ENCODE measurements at regions not wholly inside any gene's neighbourhood (a gene's known extent, or its start where the extent isn't known, plus 50 kb on each side); places are given as distances from the start of the nearest gene placed in this dataset.

DNA sequence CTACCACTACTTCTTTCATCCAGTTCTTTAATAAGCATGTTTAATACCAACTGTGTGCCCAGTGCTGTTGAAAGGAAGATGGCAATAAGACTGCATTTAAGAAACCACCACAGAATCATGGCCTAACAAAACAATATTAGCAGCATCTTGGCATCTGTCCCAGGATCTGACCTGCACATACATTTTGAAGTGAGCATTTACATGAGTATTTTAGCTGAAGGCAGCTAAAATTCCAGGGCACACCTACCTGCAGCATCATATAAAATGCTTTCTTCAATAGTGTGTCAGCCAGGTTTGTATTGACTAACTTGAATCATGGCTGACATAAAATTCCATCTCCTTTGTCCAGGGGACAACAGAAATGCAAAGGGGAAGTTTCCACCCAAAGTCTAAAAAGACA, 65.0 kb upstream of the ARHGAP5 start:
- DNase-seq: no peak
- Histone ChIP-seq H3K4me3 (no peak overlapping the region), H3K27ac (no peak overlapping the region), H3K27me3 (replicated peaks in 1 of 7) (no peaks in the 10 kb centered on the region), H3K4me1 (peaks cover 0 to 11% (median 0%) of the 10 kb centered on the region in 6 donors), H3K36me3 (no peaks in the 10 kb centered on the region), H3K9me3 (no peaks in the 10 kb centered on the region)
- intact Hi-C loops (cut with DNase I; ENCODE audit: low total_unique reads): no loop called here
- TF ChIP-seq CTCF (IDR thresholded peaks at IDR 0.05 in 8 of 11, conservative IDR thresholded peaks at IDR 0.05 in 3 of 11) (no peak), POLR2A (IDR thresholded peaks at IDR 0.05) (no peak), POLR2AphosphoS5 (IDR thresholded peaks at IDR 0.05) (no peak)

GRCh38 chr14:32012571-32012970, 64.5 kb upstream of the ARHGAP5 start:
- H3K4me3 ChIP-seq: no peak overlapping the region
- H3K27me3 ChIP-seq (replicated peaks in 1 of 7): no peaks in the 10 kb centered on the region
- no peak for DNase-seq
- intact Hi-C loops (cut with DNase I; ENCODE audit: low total_unique reads): no loop called here
- no peaks in the 10 kb centered on the region for H3K9me3 ChIP-seq
- no peak for TF ChIP-seq POLR2AphosphoS5 (IDR thresholded peaks at IDR 0.05)
- no peak for TF ChIP-seq POLR2A (IDR thresholded peaks at IDR 0.05)
- TF ChIP-seq CTCF (IDR thresholded peaks at IDR 0.05 in 8 of 11, conservative IDR thresholded peaks at IDR 0.05 in 3 of 11): no peak
- no peak overlapping the region for H3K27ac ChIP-seq
- 59 to 83% (median 66%) methylated on average over 1 of the region's 1 CpG for WGBS, 5 donors
- H3K4me1 ChIP-seq: peaks cover 0 to 6% (median 0%) of the 10 kb centered on the region in 6 donors
- H3K36me3 ChIP-seq: no peaks in the 10 kb centered on the region

- intact Hi-C loops (cut with DNase I; ENCODE audit: low total_unique reads): no loop called here
- Histone ChIP-seq H3K27ac (no peak overlapping the region), H3K4me3 (no peak overlapping the region), H3K27me3 (replicated peaks in 1 of 7) (no peaks in the 10 kb centered on the region), H3K4me1 (peaks cover 0 to 1% (median 0%) of the 10 kb centered on the region in 6 donors), H3K9me3 (no peaks in the 10 kb centered on the region), H3K36me3 (no peaks in the 10 kb centered on the region)
- no peak for DNase-seq
- no peak for TF ChIP-seq CTCF (IDR thresholded peaks at IDR 0.05 in 8 of 11, conservative IDR thresholded peaks at IDR 0.05 in 3 of 11)
- TF ChIP-seq POLR2AphosphoS5 (IDR thresholded peaks at IDR 0.05): no peak
- no peak for TF ChIP-seq POLR2A (IDR thresholded peaks at IDR 0.05)
- WGBS, 5 donors: 79 to 84% (median 83%) methylated on average over 6 of the region's 6 CpGs
Observed at GRCh38 chr14:32013083-32013482, 64.0 kb upstream of the ARHGAP5 start.

- no peaks in the 10 kb centered on the region for H3K36me3 ChIP-seq
- no peak for DNase-seq
- intact Hi-C loops (cut with DNase I; ENCODE audit: low total_unique reads): no loop called here
- no peak for TF ChIP-seq CTCF (IDR thresholded peaks at IDR 0.05 in 8 of 11, conservative IDR thresholded peaks at IDR 0.05 in 3 of 11)
- TF ChIP-seq POLR2A (IDR thresholded peaks at IDR 0.05): no peak
- TF ChIP-seq POLR2AphosphoS5 (IDR thresholded peaks at IDR 0.05): no peak
- no peaks in the 10 kb centered on the region for H3K9me3 ChIP-seq
- no peaks in the 10 kb centered on the region for H3K4me1 ChIP-seq
- 83 to 88% (median 86%) methylated on average over 1 of the region's 1 CpG for WGBS, 5 donors
- no peaks in the 10 kb centered on the region for H3K27me3 ChIP-seq (replicated peaks in 1 of 7)
- no peak overlapping the region for H3K4me3 ChIP-seq
- H3K27ac ChIP-seq: no peak overlapping the region
Observed at GRCh38 chr14:32014057-32014456, 63.0 kb upstream of the ARHGAP5 start.
